ENCODE measurements at regions not wholly inside any gene's neighbourhood (a gene's known extent, or its start where the extent isn't known, plus 50 kb on each side); places are given as distances from the start of the nearest gene placed in this dataset.

DNA sequence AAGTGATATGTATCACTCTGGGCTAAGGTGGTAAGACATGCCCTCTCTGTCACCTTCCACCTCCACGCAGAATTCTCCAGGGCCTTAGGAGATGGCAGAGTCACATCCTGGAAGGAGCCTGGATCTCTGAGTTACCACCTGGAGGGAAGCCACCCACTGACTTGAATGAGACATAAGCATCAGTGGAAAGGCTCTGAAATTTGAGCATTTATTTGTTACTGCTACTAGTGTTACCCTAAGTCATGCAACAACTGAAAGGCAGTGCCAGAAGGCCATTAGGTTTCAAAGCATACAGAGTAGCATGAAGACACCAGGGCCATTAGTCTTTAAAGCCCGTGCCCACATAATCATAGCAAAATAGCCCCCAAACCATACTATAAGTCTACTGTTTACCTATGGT, 230.3 kb upstream of the IRF2BP2 start:
- no peak overlapping the region for H3K4me3 ChIP-seq (ENCODE audit: control insufficient read depth, low read depth, low read length)
- DNase-seq (ENCODE audit: low read depth) = no peak
- TF ChIP-seq, protein P1, sequence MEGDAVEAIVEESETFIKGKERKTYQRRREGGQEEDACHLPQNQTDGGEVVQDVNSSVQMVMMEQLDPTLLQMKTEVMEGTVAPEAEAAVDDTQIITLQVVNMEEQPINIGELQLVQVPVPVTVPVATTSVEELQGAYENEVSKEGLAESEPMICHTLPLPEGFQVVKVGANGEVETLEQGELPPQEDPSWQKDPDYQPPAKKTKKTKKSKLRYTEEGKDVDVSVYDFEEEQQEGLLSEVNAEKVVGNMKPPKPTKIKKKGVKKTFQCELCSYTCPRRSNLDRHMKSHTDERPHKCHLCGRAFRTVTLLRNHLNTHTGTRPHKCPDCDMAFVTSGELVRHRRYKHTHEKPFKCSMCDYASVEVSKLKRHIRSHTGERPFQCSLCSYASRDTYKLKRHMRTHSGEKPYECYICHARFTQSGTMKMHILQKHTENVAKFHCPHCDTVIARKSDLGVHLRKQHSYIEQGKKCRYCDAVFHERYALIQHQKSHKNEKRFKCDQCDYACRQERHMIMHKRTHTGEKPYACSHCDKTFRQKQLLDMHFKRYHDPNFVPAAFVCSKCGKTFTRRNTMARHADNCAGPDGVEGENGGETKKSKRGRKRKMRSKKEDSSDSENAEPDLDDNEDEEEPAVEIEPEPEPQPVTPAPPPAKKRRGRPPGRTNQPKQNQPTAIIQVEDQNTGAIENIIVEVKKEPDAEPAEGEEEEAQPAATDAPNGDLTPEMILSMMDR (conservative IDR thresholded peaks at IDR 0.05; ENCODE audit: control insufficient read depth, insufficient read depth, low read depth, low read length) = no peak

DNA sequence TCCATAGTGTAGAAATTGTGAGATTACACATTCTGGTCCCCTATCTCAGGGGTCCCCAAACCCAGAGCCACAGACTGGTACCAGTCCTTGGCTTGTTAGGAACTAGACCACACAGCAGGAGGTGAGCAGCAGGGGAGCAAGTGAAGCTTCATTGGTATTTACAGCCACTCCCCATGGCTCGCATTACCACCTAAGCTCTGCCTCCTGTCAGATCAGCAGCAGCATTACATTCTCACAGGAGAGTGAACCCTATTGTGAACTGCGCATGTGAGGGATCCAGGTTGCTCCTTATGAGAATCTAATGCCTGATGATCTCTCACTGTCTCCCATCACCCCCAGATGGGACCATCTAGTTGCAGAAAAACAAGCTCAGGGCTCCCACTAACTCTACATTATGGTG, 229.7 kb upstream of the IRF2BP2 start:
- no peak overlapping the region for H3K4me3 ChIP-seq (ENCODE audit: control insufficient read depth, low read depth, low read length)
- TF ChIP-seq, protein P1 (conservative IDR thresholded peaks at IDR 0.05; ENCODE audit: control insufficient read depth, insufficient read depth, low read depth, low read length) = no peak
- no peak for DNase-seq (ENCODE audit: low read depth)

DNA sequence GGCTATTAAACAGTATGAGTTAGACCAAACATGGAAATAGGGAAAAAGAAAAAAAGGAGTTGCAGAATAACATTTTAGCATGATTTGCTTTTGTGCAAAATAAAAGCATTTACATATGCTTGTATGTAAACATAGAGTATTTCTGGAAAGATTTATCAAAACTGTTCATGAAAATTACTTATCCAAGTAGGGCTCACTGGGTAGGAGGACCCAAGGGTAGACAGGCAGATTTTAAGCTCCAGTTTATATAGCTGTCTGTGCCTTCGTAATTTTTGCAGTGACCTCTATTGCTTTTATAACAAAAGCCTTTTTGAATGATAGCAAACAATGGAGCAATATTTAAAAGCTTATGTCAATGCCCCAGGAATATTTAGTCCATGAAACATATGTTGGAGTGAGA, 228.8 kb upstream of the IRF2BP2 start:
- TF ChIP-seq, protein P1 (conservative IDR thresholded peaks at IDR 0.05; ENCODE audit: control insufficient read depth, insufficient read depth, low read depth, low read length) = no peak
- H3K4me3 ChIP-seq (ENCODE audit: control insufficient read depth, low read depth, low read length) = no peak overlapping the region
- DNase-seq (ENCODE audit: low read depth) = no peak

DNA sequence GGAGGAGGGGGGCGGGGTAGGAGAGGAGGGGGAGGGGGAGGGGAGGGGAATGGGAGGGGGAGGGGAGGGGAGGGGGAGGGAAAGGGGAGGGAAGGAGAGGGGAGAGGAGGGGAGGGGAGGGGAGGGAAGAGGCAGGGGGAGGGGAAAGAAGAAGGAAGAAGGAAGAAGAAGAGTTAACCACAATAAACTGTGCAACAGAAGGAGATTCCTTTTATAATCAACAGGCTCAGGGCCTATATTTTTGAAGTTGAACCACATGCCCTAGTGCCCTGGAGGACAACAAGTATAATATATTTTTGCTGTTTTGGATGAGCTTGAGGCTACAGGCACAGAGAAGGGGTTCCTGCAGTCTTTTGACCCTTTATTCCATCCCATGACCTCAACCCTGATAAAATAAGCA, 228.2 kb upstream of the IRF2BP2 start:
- no peak for DNase-seq (ENCODE audit: low read depth)
- TF ChIP-seq, protein P1 (conservative IDR thresholded peaks at IDR 0.05; ENCODE audit: control insufficient read depth, insufficient read depth, low read depth, low read length) = no peak
- no peak overlapping the region for H3K4me3 ChIP-seq (ENCODE audit: control insufficient read depth, low read depth, low read length)

DNA sequence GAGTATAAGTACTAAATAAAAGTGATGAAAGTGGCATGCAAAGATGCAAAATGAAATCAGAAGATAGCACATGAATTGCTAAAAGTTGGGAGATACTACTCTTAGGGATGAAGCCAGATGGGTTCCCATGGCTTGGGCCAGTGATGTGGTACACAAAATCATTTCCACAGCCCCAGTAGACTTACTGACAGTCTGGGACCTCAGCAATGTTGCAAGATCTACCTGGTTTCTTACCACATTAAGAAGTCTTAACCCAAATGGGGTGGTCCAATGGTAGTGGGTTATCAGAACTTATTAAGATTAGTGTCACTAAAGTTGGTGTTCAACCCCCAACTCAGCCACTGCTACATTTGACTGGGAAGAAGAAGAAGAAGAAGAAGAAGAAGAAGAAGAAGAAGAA, 227.7 kb upstream of the IRF2BP2 start:
- TF ChIP-seq, protein P1 (conservative IDR thresholded peaks at IDR 0.05; ENCODE audit: control insufficient read depth, insufficient read depth, low read depth, low read length) = no peak
- H3K4me3 ChIP-seq (ENCODE audit: control insufficient read depth, low read depth, low read length) = no peak overlapping the region
- DNase-seq (ENCODE audit: low read depth) = no peak

DNA sequence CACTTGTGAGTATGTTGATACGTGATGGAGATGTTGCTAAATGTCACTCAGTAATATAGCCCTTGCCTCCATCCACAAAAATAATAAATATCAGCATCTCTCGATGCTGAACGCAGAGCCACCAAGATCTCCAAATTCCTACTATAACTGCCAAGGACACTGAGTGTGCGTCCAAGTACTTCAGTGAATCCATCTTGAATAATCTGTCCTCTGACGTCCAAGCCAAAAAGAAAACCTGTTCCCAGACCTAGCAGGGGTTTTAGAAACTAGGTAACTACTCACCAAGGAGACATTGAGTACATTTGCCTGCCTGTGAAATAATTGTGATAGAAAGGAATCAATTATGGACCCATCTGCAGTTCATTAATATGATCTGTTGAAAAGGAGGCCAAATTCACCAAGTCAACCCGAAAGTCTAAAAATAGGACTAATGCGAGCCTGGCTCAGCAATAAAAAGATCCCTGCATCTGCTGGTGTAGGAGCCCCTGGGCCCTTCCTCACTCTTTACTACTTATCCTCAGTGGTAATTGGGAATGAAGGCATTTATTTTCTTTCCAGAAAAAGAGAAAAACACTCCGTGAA, 226.9 kb upstream of the IRF2BP2 start:
- H3K4me3 ChIP-seq (ENCODE audit: control insufficient read depth, low read depth, low read length) = no peak overlapping the region
- DNase-seq (ENCODE audit: low read depth) = no peak
- TF ChIP-seq, protein P1 (conservative IDR thresholded peaks at IDR 0.05; ENCODE audit: control insufficient read depth, insufficient read depth, low read depth, low read length) = no peak

Data from fibroblast of mammary gland (primary cell).